ENCODE measurements at regions not wholly inside any gene's neighbourhood (a gene's known extent, or its start where the extent isn't known, plus 50 kb on each side); places are given as distances from the start of the nearest gene placed in this dataset.

GRCh38 chr4:36734334-36734733, 452.9 kb downstream of the DTHD1 start:
- TF ChIP-seq CTCF (IDR thresholded peaks at IDR 0.05) (no peak), EZH2 (IDR thresholded peaks at IDR 0.05; ENCODE audit: borderline replicate concordance, insufficient read depth, low read depth, low read length, poor library complexity, severe bottlenecking) (no peak)
- H3K4me1 ChIP-seq (ENCODE audit: control insufficient read depth in 2 of 2, insufficient read depth in 2 of 2, low read length in 2 of 2) = no peaks in the 10 kb centered on the region
- H3K4me1 Mint-ChIP-seq = no peaks in the 10 kb centered on the region
- POLR2A ChIA-PET = no interaction called here
- H3K4me3 Mint-ChIP-seq = no peak overlapping the region
- H3K9ac ChIP-seq (ENCODE audit: low read length) = no peak overlapping the region
- no peaks in the 10 kb centered on the region for H4K20me1 ChIP-seq (ENCODE audit: control insufficient read depth, insufficient read depth, low read length, poor library complexity, severe bottlenecking)
- DNase-seq (no peak), ATAC-seq (ENCODE audit: low read depth) (no peak)
- H3K27ac Mint-ChIP-seq = no peak overlapping the region
- H3K79me2 ChIP-seq (ENCODE audit: control insufficient read depth, insufficient read depth, low read length) = no peaks in the 10 kb centered on the region
- CTCF ChIA-PET = no interaction called here
- H3K27me3 ChIP-seq (replicated peaks in 1 of 4; ENCODE audit: control extremely low read depth in 1 of 4, control insufficient read depth in 3 of 4, insufficient read depth in 4 of 4, low read length in 3 of 4) = no peaks in the 10 kb centered on the region
- WGBS (ENCODE audit: insufficient coverage) = no CpG with 5 or more reads among the region's 1 CpG
- H3K9me3 ChIP-seq (ENCODE audit: control extremely low read depth in 1 of 3, control insufficient read depth in 2 of 3, insufficient read depth in 1 of 3, low read length in 2 of 3) = no peaks in the 10 kb centered on the region
- H3K27me3 Mint-ChIP-seq = no peaks in the 10 kb centered on the region
- H2AFZ ChIP-seq (ENCODE audit: insufficient read depth, low read depth, low read length, poor library complexity, severe bottlenecking) = no peak overlapping the region
- no peak overlapping the region for H3K4me3 ChIP-seq (ENCODE audit: control extremely low read depth in 1 of 5, extremely low read depth in 1 of 5, insufficient read depth in 1 of 5, low read depth in 2 of 5, low read length in 4 of 5)
- H3K36me3 ChIP-seq (replicated peaks in 1 of 2; ENCODE audit: control extremely low read depth in 1 of 2, control insufficient read depth in 1 of 2, extremely low read depth in 1 of 2, insufficient read depth in 2 of 2, low read length in 1 of 2) = no peaks in the 10 kb centered on the region
- H3K4me2 ChIP-seq (replicated peaks; ENCODE audit: low read depth, low read length, poor library complexity, severe bottlenecking) = no peak overlapping the region
- no peaks in the 10 kb centered on the region for H3K9me3 Mint-ChIP-seq (ENCODE audit: insufficient read depth)
- intact Hi-C loops (cut with micrococcal nuclease) = no loop called here
- no peak overlapping the region for H3K27ac ChIP-seq (ENCODE audit: low read length in 2 of 2)

- CTCF ChIA-PET = no interaction called here
- H3K27me3 Mint-ChIP-seq = no peaks in the 10 kb centered on the region
- no peak overlapping the region for H3K4me3 ChIP-seq (ENCODE audit: control extremely low read depth in 1 of 5, extremely low read depth in 1 of 5, insufficient read depth in 1 of 5, low read depth in 2 of 5, low read length in 4 of 5)
- no peaks in the 10 kb centered on the region for H3K4me1 ChIP-seq (ENCODE audit: control insufficient read depth in 2 of 2, insufficient read depth in 2 of 2, low read length in 2 of 2)
- no peak overlapping the region for H3K27ac Mint-ChIP-seq
- H3K9me3 ChIP-seq (ENCODE audit: control extremely low read depth in 1 of 3, control insufficient read depth in 2 of 3, insufficient read depth in 1 of 3, low read length in 2 of 3) = no peaks in the 10 kb centered on the region
- H3K27me3 ChIP-seq (replicated peaks in 1 of 4; ENCODE audit: control extremely low read depth in 1 of 4, control insufficient read depth in 3 of 4, insufficient read depth in 4 of 4, low read length in 3 of 4) = no peaks in the 10 kb centered on the region
- H3K79me2 ChIP-seq (ENCODE audit: control insufficient read depth, insufficient read depth, low read length) = no peaks in the 10 kb centered on the region
- H3K27ac ChIP-seq (ENCODE audit: low read length in 2 of 2) = no peak overlapping the region
- POLR2A ChIA-PET = no interaction called here
- H3K4me3 Mint-ChIP-seq = no peak overlapping the region
- H3K9ac ChIP-seq (ENCODE audit: low read length) = no peak overlapping the region
- H4K20me1 ChIP-seq (ENCODE audit: control insufficient read depth, insufficient read depth, low read length, poor library complexity, severe bottlenecking) = no peaks in the 10 kb centered on the region
- 80% methylated on average over 1 of the region's 2 CpGs for WGBS (ENCODE audit: insufficient coverage)
- TF ChIP-seq EZH2 (IDR thresholded peaks at IDR 0.05; ENCODE audit: borderline replicate concordance, insufficient read depth, low read depth, low read length, poor library complexity, severe bottlenecking) = no peak
- no peak for TF ChIP-seq CTCF (IDR thresholded peaks at IDR 0.05)
- ATAC-seq (ENCODE audit: low read depth) (no peak), DNase-seq (no peak)
- intact Hi-C loops (cut with micrococcal nuclease) = no loop called here
- H3K4me1 Mint-ChIP-seq = no peaks in the 10 kb centered on the region
- no peak overlapping the region for H3K4me2 ChIP-seq (replicated peaks; ENCODE audit: low read depth, low read length, poor library complexity, severe bottlenecking)
- H2AFZ ChIP-seq (ENCODE audit: insufficient read depth, low read depth, low read length, poor library complexity, severe bottlenecking) = no peak overlapping the region
- no peaks in the 10 kb centered on the region for H3K9me3 Mint-ChIP-seq (ENCODE audit: insufficient read depth)
- no peaks in the 10 kb centered on the region for H3K36me3 ChIP-seq (replicated peaks in 1 of 2; ENCODE audit: control extremely low read depth in 1 of 2, control insufficient read depth in 1 of 2, extremely low read depth in 1 of 2, insufficient read depth in 2 of 2, low read length in 1 of 2)
These were observed 456.3 kb downstream of the DTHD1 start for GRCh38 chr4:36737691-36738090.

Measured in B cell (primary cell).